ENCODE measurements at regions not wholly inside any gene's neighbourhood (a gene's known extent, or its start where the extent isn't known, plus 50 kb on each side); places are given as distances from the start of the nearest gene placed in this dataset.

- DNase-seq (ENCODE audit: low read depth), result no peak
- H3K4me3 ChIP-seq (ENCODE audit: low read depth, low read length), result no peak overlapping the region
- TF ChIP-seq CTCF (conservative IDR thresholded peaks at IDR 0.05; ENCODE audit: low read depth, low read length), result no peak
Observed at GRCh38 chr18:990197-990596, 85.5 kb downstream of the ADCYAP1 start.

DNA sequence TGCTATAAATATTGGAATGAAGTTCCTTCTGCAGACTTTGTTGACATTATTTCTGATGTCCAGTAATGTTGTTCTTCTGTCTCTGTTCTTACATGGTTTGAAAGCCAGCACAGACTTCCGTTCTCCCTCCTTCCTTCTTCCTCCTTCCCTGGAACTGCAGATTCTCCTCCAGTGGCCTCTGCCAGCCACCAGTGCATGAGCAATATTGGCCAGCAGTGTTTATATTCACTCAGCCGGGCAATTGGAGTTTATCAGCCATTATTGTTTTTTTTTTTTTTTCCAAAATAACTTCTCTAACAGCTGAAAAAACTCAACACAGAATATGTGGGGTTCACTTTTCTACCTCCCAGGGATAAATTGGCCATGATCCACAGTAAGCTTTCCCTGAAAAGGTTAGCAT, 86.8 kb downstream of the ADCYAP1 start:
- TF ChIP-seq CTCF (conservative IDR thresholded peaks at IDR 0.05; ENCODE audit: low read depth, low read length), result no peak
- H3K4me3 ChIP-seq (ENCODE audit: low read depth, low read length), result no peak overlapping the region
- DNase-seq (ENCODE audit: low read depth), result no peak

- TF ChIP-seq CTCF (conservative IDR thresholded peaks at IDR 0.05; ENCODE audit: low read depth, low read length), result no peak
- DNase-seq (ENCODE audit: low read depth), result no peak
- no peak overlapping the region for H3K4me3 ChIP-seq (ENCODE audit: low read depth, low read length)
Observed at GRCh38 chr18:993560-993959, 88.9 kb downstream of the ADCYAP1 start.

- DNase-seq (ENCODE audit: low read depth), result peak; percentile 74
- no peak for TF ChIP-seq CTCF (conservative IDR thresholded peaks at IDR 0.05; ENCODE audit: low read depth, low read length)
- H3K4me3 ChIP-seq (ENCODE audit: low read depth, low read length), result no peak overlapping the region
Observed at GRCh38 chr18:995629-996028, 91.0 kb downstream of the ADCYAP1 start.

GRCh38 chr18:997499-997898, 92.8 kb downstream of the ADCYAP1 start:
- no peak overlapping the region for H3K4me3 ChIP-seq (ENCODE audit: low read depth, low read length)
- no peak for TF ChIP-seq CTCF (conservative IDR thresholded peaks at IDR 0.05; ENCODE audit: low read depth, low read length)
- no peak for DNase-seq (ENCODE audit: low read depth)

- no peak for DNase-seq (ENCODE audit: low read depth)
- no peak overlapping the region for H3K4me3 ChIP-seq (ENCODE audit: low read depth, low read length)
- TF ChIP-seq CTCF (conservative IDR thresholded peaks at IDR 0.05; ENCODE audit: low read depth, low read length), result no peak
Observed at GRCh38 chr18:998936-999335, 94.3 kb downstream of the ADCYAP1 start.

DNA sequence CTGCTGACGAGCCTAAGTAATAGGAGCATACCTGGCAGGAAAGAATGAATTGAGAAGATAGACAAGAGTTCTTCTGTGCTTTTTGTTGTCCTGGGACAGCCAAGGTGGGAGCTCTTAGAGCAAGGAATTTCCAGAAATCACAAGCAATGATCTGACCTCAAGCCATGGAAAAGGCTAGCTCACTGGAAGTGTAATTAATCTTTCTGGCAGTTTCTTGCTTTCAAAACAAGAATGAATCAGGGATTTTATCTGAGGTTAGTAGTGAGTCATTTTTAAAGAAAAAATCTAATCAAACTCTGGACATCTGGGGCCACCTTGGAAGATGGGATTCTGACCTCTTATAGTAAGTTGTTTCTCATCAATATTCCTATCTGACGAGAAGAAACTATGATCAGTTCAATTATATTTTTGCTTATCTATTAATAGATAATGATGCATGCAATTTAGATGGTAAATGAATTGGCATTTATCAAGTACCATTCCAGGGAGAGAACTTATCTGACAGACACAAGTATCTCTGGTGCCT, 98.0 kb downstream of the ADCYAP1 start:
- no peak overlapping the region for H3K4me3 ChIP-seq (ENCODE audit: low read depth, low read length)
- TF ChIP-seq CTCF (conservative IDR thresholded peaks at IDR 0.05; ENCODE audit: low read depth, low read length), result no peak
- no peak for DNase-seq (ENCODE audit: low read depth)

Measured in choroid plexus epithelial cell (primary cell).